ENCODE measurements at regions not wholly inside any gene's neighbourhood (a gene's known extent, or its start where the extent isn't known, plus 50 kb on each side); places are given as distances from the start of the nearest gene placed in this dataset.

GRCh38 chr5:4758996-4759395, 381.1 kb upstream of the ADAMTS16 start:
- no peak for TF ChIP-seq CTCF (IDR thresholded peaks at IDR 0.05)
- TF ChIP-seq EP300 (IDR thresholded peaks at IDR 0.05) = no peak
- TF ChIP-seq POLR2A (IDR thresholded peaks at IDR 0.05) = no peak
- no peak for TF ChIP-seq POLR2AphosphoS5 (IDR thresholded peaks at IDR 0.05)
